ENCODE measurements at regions not wholly inside any gene's neighbourhood (a gene's known extent, or its start where the extent isn't known, plus 50 kb on each side); places are given as distances from the start of the nearest gene placed in this dataset.

- DNase-seq (ENCODE audit: low read depth in 1 of 2, low spot score in 1 of 2), result no peak
- no peaks in the 10 kb centered on the region for H3K27me3 ChIP-seq (ENCODE audit: insufficient read depth, poor library complexity, severe bottlenecking)
- TF ChIP-seq GABPA (IDR thresholded peaks at IDR 0.05; ENCODE audit: low read depth), result no peak
- no peak for TF ChIP-seq CTCF (IDR thresholded peaks at IDR 0.05; ENCODE audit: insufficient read depth, low read length)
- no peak for TF ChIP-seq REST (IDR thresholded peaks at IDR 0.05; ENCODE audit: insufficient replicate concordance, low read depth)
- no peak for TF ChIP-seq SPI1 (IDR thresholded peaks at IDR 0.05; ENCODE audit: borderline replicate concordance, low read depth)
- no peak for TF ChIP-seq POLR2AphosphoS5 (IDR thresholded peaks at IDR 0.05; ENCODE audit: low read depth)
Measured at GRCh38 chr11:101401245-101401644, 182.6 kb downstream of the TRPC6 start.

GRCh38 chr11:101397979-101398378, 185.8 kb downstream of the TRPC6 start:
- TF ChIP-seq REST (IDR thresholded peaks at IDR 0.05; ENCODE audit: insufficient replicate concordance, low read depth) (no peak), SPI1 (IDR thresholded peaks at IDR 0.05; ENCODE audit: borderline replicate concordance, low read depth) (no peak), GABPA (IDR thresholded peaks at IDR 0.05; ENCODE audit: low read depth) (no peak), POLR2AphosphoS5 (IDR thresholded peaks at IDR 0.05; ENCODE audit: low read depth) (no peak), CTCF (IDR thresholded peaks at IDR 0.05; ENCODE audit: insufficient read depth, low read length) (no peak)
- H3K27me3 ChIP-seq (ENCODE audit: insufficient read depth, poor library complexity, severe bottlenecking), result no peaks in the 10 kb centered on the region
- DNase-seq (ENCODE audit: low read depth in 1 of 2, low spot score in 1 of 2), result no peak
- no peak overlapping the region for H3K4me3 ChIP-seq (replicated peaks; ENCODE audit: insufficient read depth, low read length)
- H3K27ac ChIP-seq (replicated peaks), result no peak overlapping the region

More at GRCh38 chr11:101401245-101401644, 182.6 kb downstream of the TRPC6 start:
- no peak overlapping the region for H3K27ac ChIP-seq (replicated peaks)
- no peak overlapping the region for H3K4me3 ChIP-seq (replicated peaks; ENCODE audit: insufficient read depth, low read length)

GRCh38 chr11:101390539-101390938, 193.3 kb downstream of the TRPC6 start:
- Histone ChIP-seq H3K27me3 (ENCODE audit: insufficient read depth, poor library complexity, severe bottlenecking) (no peaks in the 10 kb centered on the region), H3K27ac (replicated peaks) (no peak overlapping the region), H3K4me3 (replicated peaks; ENCODE audit: insufficient read depth, low read length) (no peak overlapping the region)
- no peak for DNase-seq (ENCODE audit: low read depth in 1 of 2, low spot score in 1 of 2)
- TF ChIP-seq POLR2AphosphoS5 (IDR thresholded peaks at IDR 0.05; ENCODE audit: low read depth) (no peak), SPI1 (IDR thresholded peaks at IDR 0.05; ENCODE audit: borderline replicate concordance, low read depth) (no peak), REST (IDR thresholded peaks at IDR 0.05; ENCODE audit: insufficient replicate concordance, low read depth) (no peak), CTCF (IDR thresholded peaks at IDR 0.05; ENCODE audit: insufficient read depth, low read length) (no peak), GABPA (IDR thresholded peaks at IDR 0.05; ENCODE audit: low read depth) (no peak)
